K562 (cell line): ENCODE measurements at regions not wholly inside any gene's neighbourhood (a gene's known extent, or its start where the extent isn't known, plus 50 kb on each side); places are given as distances from the start of the nearest gene placed in this dataset.
A peak's percentile ranks its signal among the peaks of the same experiment; 100 is the strongest.

ENCODE experiments used
- ATF2 ChIP-seq: sonication (generic); formaldehyde crosslinking; IDR thresholded peaks from 2 replicates; pipeline ENCODE4 v1.8.1; 2022; ENCODE audit warnings: missing genetic modification reagents
- CCAR2 ChIP-seq: fragments of 200-400 bp; formaldehyde crosslinking; IDR thresholded peaks from 2 replicates; pipeline ENCODE4 v1.6.1; 2017; ENCODE audit warnings: mild to moderate bottlenecking, low read depth, low read length
- EP400 ChIP-seq: fragments of 450-650 bp; IDR thresholded peaks from 2 replicates; pipeline ENCODE4 v1.6.1; 2017; ENCODE audit warnings: antibody characterized with exemption, mild to moderate bottlenecking, moderate library complexity
- ETS1 ChIP-seq: conservative IDR thresholded peaks from 2 replicates; pipeline ENCODE4 v1.6.1; 2011; ENCODE audit warnings: low read depth, mild to moderate bottlenecking, low read length; ENCODE audit not compliant: control insufficient read depth
- FOS ChIP-seq: IDR thresholded peaks from 3 replicates; pipeline ENCODE4 v1.6.1; 2011; ENCODE audit not compliant: insufficient read length; ENCODE audit errors: extremely low read depth
- FOXM1 ChIP-seq, 2 experiments: fragments of 450-650 bp in 1 of 2; sonication (generic) in 1 of 2; formaldehyde crosslinking in 1 of 2; IDR thresholded peaks; 2 replicates each; pipeline versions ENCODE4 v1.6.1 to v1.9.0; 2017 to 2022; ENCODE audit warnings: low read depth in 2 of 2, mild to moderate bottlenecking in 2 of 2, missing genetic modification reagents in 1 of 2, moderate library complexity in 1 of 2
- GTF2F1 ChIP-seq: IDR thresholded peaks from 2 replicates; pipeline ENCODE4 v1.6.1; 2011; ENCODE audit warnings: low read depth, low read length, improper control_type of control experiment
- KAT7 ChIP-seq: sonication (generic); formaldehyde crosslinking; IDR thresholded peaks from 2 replicates; pipeline ENCODE4 v1.8.0; 2022; ENCODE audit warnings: missing genetic modification reagents, mild to moderate bottlenecking, borderline replicate concordance
- MNT ChIP-seq, 2 experiments: fragments of 450-650 bp; conservative IDR thresholded peaks; 2 replicates each; pipeline ENCODE4 v1.6.1; 2017; ENCODE audit warnings: mild to moderate bottlenecking in 2 of 2, moderate library complexity in 2 of 2
- NCOR1 ChIP-seq: fragments of 450-650 bp; IDR thresholded peaks from 2 replicates; pipeline ENCODE4 v1.6.1; 2016; ENCODE audit warnings: mild to moderate bottlenecking, moderate library complexity
- NR2F6 ChIP-seq: fragments of 450-650 bp; formaldehyde crosslinking; IDR thresholded peaks from 2 replicates; pipeline ENCODE4 v1.4.0; 2020; ENCODE audit warnings: mild to moderate bottlenecking
- PCBP1 ChIP-seq: fragments of 200-400 bp; formaldehyde crosslinking; IDR thresholded peaks from 2 replicates; pipeline ENCODE4 v1.6.1; 2018; ENCODE audit warnings: mild to moderate bottlenecking, low read depth, low read length; ENCODE audit not compliant: poor library complexity, severe bottlenecking
- POU5F1 ChIP-seq: fragments of 150-350 bp; IDR thresholded peaks from 2 replicates; pipeline ENCODE4 v1.6.1; 2014; ENCODE audit warnings: borderline replicate concordance, low read length, low read depth, mild to moderate bottlenecking; ENCODE audit not compliant: partially characterized antibody
- ZNF75A ChIP-seq: fragments of 450-650 bp; formaldehyde crosslinking; IDR thresholded peaks from 2 replicates; pipeline ENCODE4 v1.4.0; 2020; ENCODE audit warnings: mild to moderate bottlenecking
- ZNF764 ChIP-seq: fragments of 250-450 bp; sonication (Bioruptor Pico); IDR thresholded peaks from 2 replicates; pipeline ENCODE4 v1.4.0; 2020; ENCODE audit warnings: low read depth, mild to moderate bottlenecking, moderate library complexity
- ZNF77 ChIP-seq: fragments of 250-450 bp; sonication (Bioruptor Pico); IDR thresholded peaks from 2 replicates; pipeline ENCODE4 v1.5.0; 2020
- ZNF79 ChIP-seq: fragments of 250-450 bp; sonication (Bioruptor Pico); IDR thresholded peaks from 2 replicates; pipeline ENCODE4 v1.4.0; 2020; ENCODE audit warnings: low read depth, mild to moderate bottlenecking, moderate library complexity
- TF ChIP-seq, protein P1 (sequence below), 2 experiments: IDR thresholded peaks; 2 replicates each; pipeline ENCODE4 v1.6.1; 2011; ENCODE audit warnings: borderline replicate concordance in 1 of 2, control low read depth in 1 of 2, low read depth in 1 of 2, low read length in 1 of 2, mild to moderate bottlenecking in 1 of 2, mixed read lengths in 1 of 2, moderate library complexity in 1 of 2; ENCODE audit not compliant: insufficient read depth in 1 of 2, insufficient read length in 1 of 2, poor library complexity in 1 of 2, severe bottlenecking in 1 of 2; ENCODE audit errors: extremely low read depth in 1 of 2
- TF ChIP-seq, protein P2 (sequence below): fragments of 450-650 bp; IDR thresholded peaks from 2 replicates; pipeline ENCODE4 v1.6.1; 2016

DNA sequence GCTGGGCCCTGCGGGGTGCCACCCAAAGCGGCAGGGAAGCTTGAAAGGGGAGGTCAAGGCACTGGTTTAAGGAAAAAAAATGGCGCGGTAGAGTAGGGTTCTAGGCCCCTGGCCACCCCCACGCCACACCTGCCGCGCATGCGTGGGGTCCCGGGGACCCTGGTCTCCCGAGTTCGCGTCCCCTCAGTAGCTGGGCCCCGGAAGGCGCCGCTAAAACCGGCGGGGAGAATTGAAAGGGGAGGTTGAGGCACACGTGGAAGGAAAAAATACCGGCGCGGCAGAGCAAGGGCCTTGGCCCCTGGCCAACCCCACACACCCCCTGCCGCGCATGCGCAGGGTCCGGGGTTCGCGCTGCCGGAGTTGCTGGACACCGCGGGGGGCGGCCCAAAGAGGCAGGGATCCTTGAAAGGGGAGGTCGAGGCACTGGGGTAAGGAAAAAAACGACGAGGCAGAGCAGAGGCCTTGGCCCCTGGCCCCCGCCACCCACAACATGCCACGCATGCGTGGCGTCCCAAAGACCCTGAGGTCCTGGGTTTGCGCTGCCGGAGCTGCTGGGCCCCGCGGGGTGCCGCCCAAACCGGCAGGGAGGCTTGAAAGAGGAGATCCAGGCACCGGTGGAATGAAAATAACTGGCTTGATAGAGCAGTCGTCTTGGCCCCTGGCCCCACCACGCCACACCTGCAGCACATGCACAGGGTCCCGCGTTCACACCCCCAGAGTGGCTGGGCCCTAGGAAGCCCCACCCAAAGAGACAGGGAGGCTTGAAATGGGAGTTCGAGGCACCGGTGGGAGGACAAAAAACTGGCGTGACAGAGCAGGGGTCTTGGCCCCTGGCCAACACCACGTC is 314.5 kb downstream of the ALG10 start (continued):
- TF ChIP-seq ZNF77 (no peak), FOXM1 (IDR thresholded peaks at IDR 0.05; ENCODE audit: low read depth) (no peak), FOXM1 (CRISPR knock-in tag; IDR thresholded peaks at IDR 0.05; ENCODE audit: low read depth) (no peak), FOS (no peak), GTF2F1 (no peak), PCBP1 (no peak), MNT (conservative IDR thresholded peaks at IDR 0.05) (0 out of 4 replicates have a peak, but pooled peaks of 1 of the 2 experiments have one; percentile 34), NCOR1 (no peak), ATF2 (CRISPR knock-in tag) (no peak), ZNF75A (CRISPR knock-in tag) (no peak), NR2F6 (CRISPR knock-in tag) (no peak), CCAR2 (no peak), KAT7 (CRISPR knock-in tag) (no peak), EP400 (peak; percentile 47; the same call in 1 of the 2 replicates), POU5F1 (no peak), ZNF764 (CRISPR knock-in tag) (no peak), ETS1 (no peak), ZNF79 (CRISPR knock-in tag) (no peak)
- TF ChIP-seq, protein P1, sequence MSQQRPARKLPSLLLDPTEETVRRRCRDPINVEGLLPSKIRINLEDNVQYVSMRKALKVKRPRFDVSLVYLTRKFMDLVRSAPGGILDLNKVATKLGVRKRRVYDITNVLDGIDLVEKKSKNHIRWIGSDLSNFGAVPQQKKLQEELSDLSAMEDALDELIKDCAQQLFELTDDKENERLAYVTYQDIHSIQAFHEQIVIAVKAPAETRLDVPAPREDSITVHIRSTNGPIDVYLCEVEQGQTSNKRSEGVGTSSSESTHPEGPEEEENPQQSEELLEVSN (IDR thresholded peaks at IDR 0.05; ENCODE audit: borderline replicate concordance in 1 of 2, extremely low read depth in 1 of 2, insufficient read depth in 1 of 2, insufficient read length in 1 of 2, low read depth in 1 of 2, low read length in 1 of 2, poor library complexity in 1 of 2, severe bottlenecking in 1 of 2), result peak; percentile 75 to 94
- TF ChIP-seq, protein P2, sequence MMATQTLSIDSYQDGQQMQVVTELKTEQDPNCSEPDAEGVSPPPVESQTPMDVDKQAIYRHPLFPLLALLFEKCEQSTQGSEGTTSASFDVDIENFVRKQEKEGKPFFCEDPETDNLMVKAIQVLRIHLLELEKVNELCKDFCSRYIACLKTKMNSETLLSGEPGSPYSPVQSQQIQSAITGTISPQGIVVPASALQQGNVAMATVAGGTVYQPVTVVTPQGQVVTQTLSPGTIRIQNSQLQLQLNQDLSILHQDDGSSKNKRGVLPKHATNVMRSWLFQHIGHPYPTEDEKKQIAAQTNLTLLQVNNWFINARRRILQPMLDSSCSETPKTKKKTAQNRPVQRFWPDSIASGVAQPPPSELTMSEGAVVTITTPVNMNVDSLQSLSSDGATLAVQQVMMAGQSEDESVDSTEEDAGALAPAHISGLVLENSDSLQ, result no peak
